ENCODE measurements at regions not wholly inside any gene's neighbourhood (a gene's known extent, or its start where the extent isn't known, plus 50 kb on each side); places are given as distances from the start of the nearest gene placed in this dataset.

- TF ChIP-seq CCDC6 (CRISPR knock-in tag; IDR thresholded peaks at IDR 0.05) (no peak), PAXIP1 (CRISPR knock-in tag; conservative IDR thresholded peaks at IDR 0.05) (no peak), RARA (CRISPR knock-in tag; IDR thresholded peaks at IDR 0.05) (no peak), XBP1 (CRISPR knock-in tag; IDR thresholded peaks at IDR 0.05) (no peak), NR1H2 (CRISPR knock-in tag; IDR thresholded peaks at IDR 0.05; ENCODE audit: borderline replicate concordance, low read depth) (no peak), RFX1 (IDR thresholded peaks at IDR 0.05) (no peak), CTCF (CRISPR knock-in tag; IDR thresholded peaks at IDR 0.05) (no peak), MXI1 (IDR thresholded peaks at IDR 0.05; ENCODE audit: borderline replicate concordance, low read depth, low read length) (no peak), SMC3 (IDR thresholded peaks at IDR 0.05; ENCODE audit: low read length) (no peak), CHD4 (IDR thresholded peaks at IDR 0.05; ENCODE audit: borderline replicate concordance, low read length) (no peak), ZNF354B (CRISPR knock-in tag; IDR thresholded peaks at IDR 0.05) (no peak)
These were observed 172.9 kb upstream of the ZFHX3 start for GRCh38 chr16:73220836-73221235.

All from HepG2 (cell line).